Liver (tissue), 8 donors: ENCODE measurements at regions not wholly inside any gene's neighbourhood (a gene's known extent, or its start where the extent isn't known, plus 50 kb on each side); places are given as distances from the start of the nearest gene placed in this dataset.
A peak's percentile ranks its signal among the peaks of the same experiment; 100 is the strongest.

Experiments
- DNase-seq: peaks from one replicate; pipeline ENCODE4 v3.0.0-alpha.2; 2017; ENCODE audit warnings: low spot score
- H3K27ac ChIP-seq, 2 donors: one replicate each; pipeline ENCODE4 v1.7.0; 2013; ENCODE audit warnings: inconsistent platforms in 2 of 2, low read length in 2 of 2, control low read depth in 1 of 2, low read depth in 1 of 2, mild to moderate bottlenecking in 1 of 2
- H3K27me3 ChIP-seq, 4 donors: one replicate each; pipeline versions ENCODE4 v1.6.1 to v1.7.0; 2013; ENCODE audit warnings: low read length in 3 of 4, inconsistent platforms in 1 of 4, mild to moderate bottlenecking in 1 of 4, moderate library complexity in 1 of 4; ENCODE audit not compliant: control insufficient read depth in 4 of 4, insufficient read depth in 4 of 4
- H3K36me3 ChIP-seq, 4 donors: one replicate each; pipeline versions ENCODE4 v1.6.1 to v1.7.0; 2013; ENCODE audit warnings: low read length in 3 of 4, mild to moderate bottlenecking in 3 of 4, low read depth in 1 of 4, moderate library complexity in 1 of 4; ENCODE audit not compliant: control insufficient read depth in 4 of 4, insufficient read depth in 3 of 4
- H3K4me1 ChIP-seq, 4 donors: one replicate each; pipeline versions ENCODE4 v1.6.1 to v1.7.0; 2013; ENCODE audit warnings: low read length in 3 of 4, mild to moderate bottlenecking in 3 of 4, moderate library complexity in 1 of 4; ENCODE audit not compliant: control insufficient read depth in 4 of 4, insufficient read depth in 4 of 4
- H3K4me3 ChIP-seq, 3 donors: one replicate each; pipeline versions ENCODE4 v1.6.1 to v1.7.0; 2013; ENCODE audit warnings: low read length in 3 of 3, control low read depth in 1 of 3, low read depth in 1 of 3, mild to moderate bottlenecking in 1 of 3
- H3K9ac ChIP-seq, 2 donors: one replicate each; pipeline ENCODE4 v1.7.0; 2013; ENCODE audit warnings: low read length in 2 of 2, mild to moderate bottlenecking in 2 of 2, moderate library complexity in 2 of 2, control low read depth in 1 of 2, low read depth in 1 of 2
- H3K9me3 ChIP-seq, 4 donors: one replicate each; pipeline versions ENCODE4 v1.6.1 to v1.7.0; 2013; ENCODE audit warnings: low read length in 3 of 4; ENCODE audit not compliant: control insufficient read depth in 4 of 4
- ATF3 ChIP-seq: IDR thresholded peaks from 2 replicates; pipeline ENCODE4 v1.6.1; 2016; ENCODE audit warnings: antibody characterized with exemption
- CTCF ChIP-seq: fragments of 150-350 bp; IDR thresholded peaks from 2 replicates; pipeline ENCODE4 v1.5.1; 2017; ENCODE audit warnings: improper control_type of control experiment, low read depth, low read length; ENCODE audit not compliant: missing input control
- EGR1 ChIP-seq, 2 donors: IDR thresholded peaks; 2 replicates each; pipeline ENCODE4 v1.6.1; 2016 to 2018; ENCODE audit warnings: antibody characterized with exemption in 2 of 2, low read depth in 2 of 2
- FOXA1 ChIP-seq: IDR thresholded peaks from 2 replicates; pipeline ENCODE4 v1.6.1; 2016; ENCODE audit warnings: antibody characterized with exemption
- FOXA2 ChIP-seq: IDR thresholded peaks from 2 replicates; pipeline ENCODE4 v1.6.1; 2016; ENCODE audit warnings: antibody characterized with exemption
- GABPA ChIP-seq, 2 donors: IDR thresholded peaks in 1 of 2; conservative IDR thresholded peaks in 1 of 2; 2 replicates each; pipeline ENCODE4 v1.6.1; 2016; ENCODE audit warnings: antibody characterized with exemption in 2 of 2, mild to moderate bottlenecking in 1 of 2, moderate library complexity in 1 of 2
- HNF4A ChIP-seq, 2 donors: conservative IDR thresholded peaks; 2 replicates each; pipeline ENCODE4 v1.6.1; 2016; ENCODE audit warnings: antibody characterized with exemption in 2 of 2, mild to moderate bottlenecking in 2 of 2
- HNF4G ChIP-seq: IDR thresholded peaks from 2 replicates; pipeline ENCODE4 v1.6.1; 2016; ENCODE audit warnings: antibody characterized with exemption
- JUND ChIP-seq, 2 donors: IDR thresholded peaks; 2 replicates each; pipeline ENCODE4 v1.6.1; 2016; ENCODE audit warnings: antibody characterized with exemption in 2 of 2
- MAX ChIP-seq: IDR thresholded peaks from 2 replicates; pipeline ENCODE4 v1.6.1; 2016; ENCODE audit warnings: antibody characterized with exemption
- NR2F2 ChIP-seq: IDR thresholded peaks from 2 replicates; pipeline ENCODE4 v1.6.1; 2016; ENCODE audit warnings: antibody characterized with exemption
- RAD21 ChIP-seq, 2 donors: IDR thresholded peaks; 2 replicates each; pipeline ENCODE4 v1.6.1; 2016; ENCODE audit warnings: antibody characterized with exemption in 2 of 2, mild to moderate bottlenecking in 2 of 2
- REST ChIP-seq: IDR thresholded peaks from 2 replicates; pipeline ENCODE4 v1.6.1; 2016; ENCODE audit warnings: antibody characterized with exemption, mild to moderate bottlenecking
- RXRA ChIP-seq, 2 donors: IDR thresholded peaks; 2 replicates each; pipeline ENCODE4 v1.6.1; 2017 to 2018; ENCODE audit warnings: antibody characterized with exemption in 2 of 2, mild to moderate bottlenecking in 1 of 2
- SP1 ChIP-seq: IDR thresholded peaks from 2 replicates; pipeline ENCODE4 v1.6.1; 2018; ENCODE audit warnings: antibody characterized with exemption, mild to moderate bottlenecking
- TAF1 ChIP-seq: conservative IDR thresholded peaks from 2 replicates; pipeline ENCODE4 v1.6.1; 2016; ENCODE audit warnings: antibody characterized with exemption, mild to moderate bottlenecking
- YY1 ChIP-seq: IDR thresholded peaks from 2 replicates; pipeline ENCODE4 v1.6.1; 2016; ENCODE audit warnings: antibody characterized with exemption, mild to moderate bottlenecking
- WGBS: extraction: QIAGEN DNeasy Blood & Tissue Kit; methylation state at CpG from one replicate; pipeline ENCODE4 v1.1.7; 2013; 5-methylcytosine and 5-hydroxymethylcytosine counted together
- donor health status: healthy.
- donor health status: healthy.
- donor health status: healthy.
- donor health status: healthy.
- donor health status: healthy.

GRCh38 chr7:138244606-138245005 is 168.3 kb downstream of the AKR1D1 start:
- H3K4me3 ChIP-seq = no peak overlapping the region
- H3K9ac ChIP-seq = no peak overlapping the region
- DNase-seq = no peak
- no peak for TF ChIP-seq REST
- no peak for TF ChIP-seq RAD21 (IDR thresholded peaks at IDR 0.05)
- TF ChIP-seq TAF1 = no peak
- TF ChIP-seq EGR1 (IDR thresholded peaks at IDR 0.05; ENCODE audit: low read depth in 2 of 2) = no peak
- TF ChIP-seq YY1 = no peak
- TF ChIP-seq SP1 = no peak
- H3K27me3 ChIP-seq = no peaks in the 10 kb centered on the region
- 77% methylated on average over 5 of the region's 5 CpGs for WGBS
- H3K4me1 ChIP-seq = peaks cover 2 to 20% (median 11%) of the 10 kb centered on the region in 4 donors
- H3K36me3 ChIP-seq = no peaks in the 10 kb centered on the region
- peak overlapping the region in 1 of 2 donors; percentile 53 for H3K27ac ChIP-seq
- H3K9me3 ChIP-seq = peaks cover 0 to 4% (median 1%) of the 10 kb centered on the region in 4 donors

- peaks cover 0 to 4% (median 1%) of the 10 kb centered on the region in 4 donors for H3K9me3 ChIP-seq
- H3K36me3 ChIP-seq = no peaks in the 10 kb centered on the region
- H3K27ac ChIP-seq = peak overlapping the region; percentile 53 to 77
- H3K9ac ChIP-seq = no peak overlapping the region
- no peaks in the 10 kb centered on the region for H3K27me3 ChIP-seq
- DNase-seq = no peak
- H3K4me3 ChIP-seq = no peak overlapping the region
- no peak for TF ChIP-seq MAX
- no peak for TF ChIP-seq YY1
- H3K4me1 ChIP-seq = peaks cover 2 to 20% (median 11%) of the 10 kb centered on the region in 4 donors
Observed at GRCh38 chr7:138245216-138245615, 169.0 kb downstream of the AKR1D1 start.

- Histone ChIP-seq H3K4me3 (no peak overlapping the region), H3K4me1 (peaks cover 2 to 20% (median 11%) of the 10 kb centered on the region in 4 donors), H3K27ac (peak overlapping the region; percentile 53 to 77), H3K36me3 (no peaks in the 10 kb centered on the region), H3K9ac (no peak overlapping the region), H3K27me3 (no peaks in the 10 kb centered on the region), H3K9me3 (peaks cover 0 to 4% (median 1%) of the 10 kb centered on the region in 4 donors)
- DNase-seq = no peak
- 26% methylated on average over 1 of the region's 1 CpG for WGBS
- TF ChIP-seq FOXA2 = peak; percentile 79
- peak; percentile 67 to 93 for TF ChIP-seq RXRA (IDR thresholded peaks at IDR 0.05)
- TF ChIP-seq HNF4A (conservative IDR thresholded peaks at IDR 0.05) = peak; percentile 80 to 94
- TF ChIP-seq ATF3 = peak; percentile 85
- TF ChIP-seq RAD21 (IDR thresholded peaks at IDR 0.05) = peak; percentile 61 to 72
- TF ChIP-seq GABPA (IDR thresholded peaks at IDR 0.05 in 1 of 2, conservative IDR thresholded peaks at IDR 0.05 in 1 of 2) = peak in 1 of 2 donors; percentile 45
- peak; percentile 79 for TF ChIP-seq HNF4G
- TF ChIP-seq REST = peak; percentile 78
- TF ChIP-seq JUND (IDR thresholded peaks at IDR 0.05) = peak; percentile 64 to 86
- peak; percentile 87 for TF ChIP-seq YY1
- TF ChIP-seq NR2F2 = peak; percentile 34
- peak; percentile 70 for TF ChIP-seq SP1
- peak; percentile 86 for TF ChIP-seq MAX
- no peak for TF ChIP-seq CTCF
- TF ChIP-seq EGR1 (IDR thresholded peaks at IDR 0.05; ENCODE audit: low read depth in 2 of 2) = peak in 1 of 2 donors; percentile 81
- peak; percentile 82 for TF ChIP-seq FOXA1
- no peak for TF ChIP-seq TAF1
Observed at GRCh38 chr7:138245682-138246081, 169.4 kb downstream of the AKR1D1 start.
